ENCODE measurements at regions not wholly inside any gene's neighbourhood (a gene's known extent, or its start where the extent isn't known, plus 50 kb on each side); places are given as distances from the start of the nearest gene placed in this dataset.

DNA sequence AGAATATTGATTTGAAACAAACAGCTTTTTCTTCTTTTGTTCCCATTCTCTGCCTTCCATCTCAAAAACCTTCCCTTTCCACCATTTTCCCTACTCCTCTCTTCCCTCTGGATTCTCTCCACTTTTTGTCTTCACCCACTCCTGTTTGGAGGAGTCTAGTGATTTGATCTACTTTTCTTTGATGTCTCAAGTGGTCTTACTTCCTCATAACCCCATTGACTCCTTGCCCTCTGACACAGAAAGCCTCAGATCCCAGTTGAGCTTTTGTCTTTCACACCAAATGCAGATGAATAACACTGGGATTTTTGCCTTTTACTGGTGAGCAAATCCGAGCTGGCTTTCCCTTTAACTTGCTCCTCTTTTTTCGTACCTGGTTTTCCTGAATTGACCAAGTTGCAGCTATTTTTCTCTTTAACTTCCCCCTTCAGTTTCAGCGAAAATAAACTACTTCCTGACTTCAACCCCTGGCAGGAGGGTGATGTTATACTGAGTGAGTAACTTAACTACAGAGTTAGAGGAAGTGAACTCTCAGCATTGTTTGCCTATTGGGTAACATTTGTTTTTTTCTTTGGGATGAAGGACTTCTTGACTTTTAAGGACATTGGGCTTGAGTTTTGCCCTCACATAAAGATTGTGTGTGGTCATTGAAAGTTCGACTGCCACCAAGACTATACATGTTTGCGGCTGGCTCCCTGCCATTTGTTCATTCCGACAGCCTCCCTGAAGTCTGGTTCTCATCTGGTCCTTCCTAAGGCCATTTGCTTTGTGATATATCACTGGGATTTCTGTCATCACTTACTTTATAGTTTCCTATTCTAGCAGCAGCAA is 392.8 kb upstream of the NR3C2 start:
- FAIRE-seq = no peak
- DNase-seq (ENCODE audit: insufficient read length, low spot score) = no peak
- TF ChIP-seq, protein P1, sequence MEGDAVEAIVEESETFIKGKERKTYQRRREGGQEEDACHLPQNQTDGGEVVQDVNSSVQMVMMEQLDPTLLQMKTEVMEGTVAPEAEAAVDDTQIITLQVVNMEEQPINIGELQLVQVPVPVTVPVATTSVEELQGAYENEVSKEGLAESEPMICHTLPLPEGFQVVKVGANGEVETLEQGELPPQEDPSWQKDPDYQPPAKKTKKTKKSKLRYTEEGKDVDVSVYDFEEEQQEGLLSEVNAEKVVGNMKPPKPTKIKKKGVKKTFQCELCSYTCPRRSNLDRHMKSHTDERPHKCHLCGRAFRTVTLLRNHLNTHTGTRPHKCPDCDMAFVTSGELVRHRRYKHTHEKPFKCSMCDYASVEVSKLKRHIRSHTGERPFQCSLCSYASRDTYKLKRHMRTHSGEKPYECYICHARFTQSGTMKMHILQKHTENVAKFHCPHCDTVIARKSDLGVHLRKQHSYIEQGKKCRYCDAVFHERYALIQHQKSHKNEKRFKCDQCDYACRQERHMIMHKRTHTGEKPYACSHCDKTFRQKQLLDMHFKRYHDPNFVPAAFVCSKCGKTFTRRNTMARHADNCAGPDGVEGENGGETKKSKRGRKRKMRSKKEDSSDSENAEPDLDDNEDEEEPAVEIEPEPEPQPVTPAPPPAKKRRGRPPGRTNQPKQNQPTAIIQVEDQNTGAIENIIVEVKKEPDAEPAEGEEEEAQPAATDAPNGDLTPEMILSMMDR (IDR thresholded peaks at IDR 0.05; ENCODE audit: insufficient read depth, missing control alignments) = no peak

DNA sequence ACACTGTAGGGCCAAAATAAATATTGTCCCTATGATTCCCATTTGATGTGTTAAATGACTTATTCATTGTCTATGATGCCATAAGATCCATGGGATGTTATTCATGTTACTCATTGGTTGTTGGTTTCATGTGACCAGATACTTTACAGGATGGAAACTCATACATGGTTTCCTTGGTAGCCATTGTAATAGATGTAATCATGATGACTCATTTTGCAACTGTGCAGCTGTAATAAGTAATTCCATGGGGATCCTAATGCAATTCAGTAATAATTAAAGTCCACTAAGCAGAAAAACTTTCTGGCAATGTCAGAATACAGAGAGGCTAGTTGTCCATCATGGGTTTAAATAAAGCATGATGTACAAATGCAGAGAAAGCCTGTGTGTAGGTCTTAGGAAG is 389.7 kb upstream of the NR3C2 start:
- no peak for DNase-seq (ENCODE audit: insufficient read length, low spot score)
- no peak for FAIRE-seq
- TF ChIP-seq, protein P1 (IDR thresholded peaks at IDR 0.05; ENCODE audit: insufficient read depth, missing control alignments) = no peak

DNA sequence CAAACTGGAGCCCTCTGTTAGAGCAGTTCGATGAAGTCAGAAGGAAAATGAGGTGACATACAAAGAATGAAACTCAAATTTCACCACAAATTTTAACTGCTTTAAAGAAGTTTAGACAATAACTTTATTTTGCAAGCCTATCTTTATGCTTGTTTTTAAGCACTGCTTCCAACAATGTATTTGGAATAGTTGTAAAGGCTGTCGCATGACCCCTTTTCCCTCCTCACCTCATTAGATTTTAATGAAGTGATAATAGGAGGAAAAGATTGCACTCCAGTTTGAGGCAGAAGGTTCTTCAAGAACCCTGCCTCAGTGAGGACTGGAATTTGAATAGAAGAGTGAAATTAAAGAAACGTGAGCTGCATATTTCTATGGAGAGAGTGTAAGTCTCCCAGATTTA is 386.1 kb upstream of the NR3C2 start:
- FAIRE-seq (no peak), DNase-seq (ENCODE audit: insufficient read length, low spot score) (no peak)
- TF ChIP-seq, protein P1 (IDR thresholded peaks at IDR 0.05; ENCODE audit: insufficient read depth, missing control alignments) = no peak

DNA sequence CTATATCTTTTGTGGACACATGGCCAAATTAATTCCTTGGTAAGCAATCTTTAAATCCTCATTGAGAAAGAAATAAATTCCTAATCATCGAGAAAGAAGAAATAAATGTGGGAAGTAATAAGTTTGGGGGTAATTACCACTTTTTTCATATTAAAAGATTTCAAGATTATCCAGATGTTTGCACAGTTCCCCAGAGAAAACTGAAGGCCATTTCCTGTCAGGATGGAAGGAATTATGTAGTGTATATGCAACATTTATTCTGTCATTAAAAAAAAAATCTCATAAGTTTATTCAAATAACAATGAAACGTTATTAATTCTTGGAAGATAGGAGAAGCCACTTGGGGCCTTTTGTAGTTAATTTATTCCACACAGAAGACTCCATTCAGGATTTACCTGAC is 385.6 kb upstream of the NR3C2 start:
- FAIRE-seq (no peak), DNase-seq (ENCODE audit: insufficient read length, low spot score) (no peak)
- TF ChIP-seq, protein P1 (IDR thresholded peaks at IDR 0.05; ENCODE audit: insufficient read depth, missing control alignments) = no peak

DNA sequence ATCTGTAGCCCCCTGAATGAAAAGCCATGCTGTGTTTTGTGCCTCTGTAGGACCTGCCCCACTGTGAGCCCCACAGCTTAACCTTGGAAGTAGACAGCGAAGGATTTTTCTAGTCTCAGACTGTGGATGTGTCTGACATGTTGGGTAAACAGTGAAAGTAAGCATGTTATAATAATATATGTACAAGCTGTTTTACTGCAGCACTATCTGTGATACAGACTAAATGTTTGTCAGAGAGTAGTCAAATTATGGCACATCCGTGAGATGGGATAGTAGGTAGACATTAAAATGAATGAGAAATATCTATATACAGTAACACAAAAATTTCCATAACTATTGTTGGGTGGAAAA is 381.2 kb upstream of the NR3C2 start:
- FAIRE-seq (no peak), DNase-seq (ENCODE audit: insufficient read length, low spot score) (no peak)
- TF ChIP-seq, protein P1 (IDR thresholded peaks at IDR 0.05; ENCODE audit: insufficient read depth, missing control alignments) = no peak

DNA sequence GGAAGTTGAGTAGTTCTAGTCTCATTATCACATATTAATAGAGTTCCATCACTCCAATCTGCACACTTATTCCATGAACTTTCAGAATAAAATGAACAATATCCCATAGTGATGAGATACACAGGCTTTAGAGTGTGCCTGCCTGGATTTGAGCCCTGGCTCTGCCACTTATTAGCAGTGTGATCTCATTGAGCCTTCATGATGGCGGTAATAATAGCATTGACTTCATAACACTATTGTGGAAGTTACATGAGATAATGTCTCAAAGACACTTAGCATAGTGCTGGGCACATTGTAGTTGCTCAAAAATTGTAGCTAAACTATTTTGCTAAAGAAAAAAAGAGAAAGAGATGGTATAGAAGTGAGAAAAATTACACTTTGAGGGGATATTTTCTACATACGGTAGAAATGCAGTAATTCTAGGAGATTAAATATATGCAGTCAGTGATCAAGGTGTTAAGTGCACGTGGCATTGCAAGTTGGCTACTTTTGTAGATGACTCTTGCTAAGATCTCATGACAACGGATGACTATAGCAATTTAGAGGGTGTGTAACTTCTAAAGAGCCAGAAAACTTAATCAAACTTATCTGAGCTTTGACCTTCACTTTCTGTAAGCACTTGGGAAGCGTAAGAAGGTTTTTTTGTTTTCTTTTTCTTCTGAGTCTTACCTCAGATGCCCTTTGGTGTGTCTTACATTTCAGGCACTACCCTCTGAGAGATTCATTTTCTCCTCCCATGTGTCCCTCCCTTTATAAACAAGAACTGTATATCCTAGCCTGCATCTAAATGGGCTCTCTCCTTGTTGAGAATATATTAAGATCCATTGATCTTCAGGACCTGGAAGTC is 380.6 kb upstream of the NR3C2 start:
- FAIRE-seq = no peak
- DNase-seq (ENCODE audit: insufficient read length, low spot score) = no peak
- TF ChIP-seq, protein P1 (IDR thresholded peaks at IDR 0.05; ENCODE audit: insufficient read depth, missing control alignments) = no peak

DNA sequence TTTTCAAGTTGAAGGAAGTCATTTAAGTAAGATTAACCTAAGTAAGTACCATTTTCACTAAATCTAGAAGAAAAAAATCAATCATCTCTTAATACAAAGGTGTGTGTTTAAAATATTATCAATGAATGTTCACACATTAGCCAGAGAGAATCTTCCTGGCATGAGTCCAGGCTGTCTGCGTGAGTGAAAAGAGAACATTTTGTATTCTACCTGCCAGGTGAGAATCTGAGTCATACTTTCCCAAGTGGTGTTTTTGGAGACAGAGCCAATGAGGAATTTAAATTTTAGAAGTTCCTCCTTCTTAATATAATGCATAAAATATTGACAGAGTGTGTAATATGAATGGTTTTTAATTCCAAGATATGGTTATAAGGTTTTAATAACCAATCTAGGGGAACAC is 371.8 kb upstream of the NR3C2 start:
- DNase-seq (ENCODE audit: insufficient read length, low spot score) (no peak), FAIRE-seq (no peak)
- TF ChIP-seq, protein P1 (IDR thresholded peaks at IDR 0.05; ENCODE audit: insufficient read depth, missing control alignments) = no peak
